Panc1 (cell line): ENCODE measurements at regions not wholly inside any gene's neighbourhood (a gene's known extent, or its start where the extent isn't known, plus 50 kb on each side); places are given as distances from the start of the nearest gene placed in this dataset.
"Not testable (repeated sequence)": the region's sequence is repeated elsewhere in the genome, so short reads cannot be mapped to it uniquely, and the experiment has no call there.

ENCODE experiments used
- ATAC-seq: fragments of 200-7000 bp; cut with Tn5 transposase; 2 replicates; pipeline ENCODE4 v1.9.1; 2020; ENCODE audit warnings: mild to moderate bottlenecking, moderate library complexity
- BruUV-seq: library from RNA; stranded (reverse); fragments of 400-500 nt; replicated peaks from 2 replicates; lab custom pipeline; 2021; lab: Mats Ljungman, UMichigan
- CTCF ChIA-PET: fragments of 300-600 bp; sonication (Branson Sonifier 250); formaldehyde crosslinking; loops from one replicate; lab custom pipeline; 2022; ENCODE audit warnings: antibody characterized with exemption; lab: Charles Lee
- POLR2A ChIA-PET: fragments of 300-600 bp; sonication (Branson Sonifier 250); formaldehyde crosslinking; loops from one replicate; lab custom pipeline; 2022; ENCODE audit warnings: antibody characterized with exemption; lab: Charles Lee
- DNase-seq: peaks from one replicate; pipeline ENCODE4 v3.0.0-alpha.2; 2010; ENCODE audit warnings: low read depth, low spot score
- H3K27ac ChIP-seq: 2 replicates; pipeline ENCODE4 v1.5.1; 2011; ENCODE audit warnings: mild to moderate bottlenecking, low read length, inconsistent platforms
- H3K27me3 ChIP-seq: fragments of 200-500 bp; sonication (Bioruptor generic); 2 replicates; pipeline ENCODE4 v1.6.0; 2014; ENCODE audit warnings: low read length, inconsistent platforms; ENCODE audit not compliant: control insufficient read depth, insufficient read depth
- H3K36me3 ChIP-seq: fragments of 200-500 bp; sonication (Bioruptor generic); 2 replicates; pipeline ENCODE4 v1.5.1; 2014; ENCODE audit warnings: inconsistent platforms, mild to moderate bottlenecking, low read length, moderate library complexity; ENCODE audit not compliant: control insufficient read depth, insufficient read depth
- H3K4me1 ChIP-seq: 2 replicates; pipeline ENCODE4 v1.5.1; 2011; ENCODE audit warnings: inconsistent platforms, mild to moderate bottlenecking, low read length, moderate library complexity; ENCODE audit not compliant: control insufficient read depth, insufficient read depth
- H3K4me3 ChIP-seq, 2 experiments: 2 replicates each; pipeline ENCODE4 v1.5.1; 2011 to 2012; ENCODE audit warnings: low read depth in 2 of 2, low read length in 2 of 2, mild to moderate bottlenecking in 2 of 2, inconsistent platforms in 1 of 2, moderate library complexity in 1 of 2
- H3K9me3 ChIP-seq: fragments of 200-500 bp; sonication (Bioruptor generic); 2 replicates; pipeline ENCODE4 v1.5.1; 2014; ENCODE audit warnings: low read depth, mild to moderate bottlenecking, inconsistent platforms, low read length, moderate library complexity; ENCODE audit not compliant: control insufficient read depth, insufficient read depth
- CTCF ChIP-seq: fragments of 450-650 bp; IDR thresholded peaks from 2 replicates; pipeline ENCODE4 v1.5.1; 2017; ENCODE audit warnings: mild to moderate bottlenecking
- POLR2AphosphoS5 ChIP-seq: IDR thresholded peaks from 2 replicates; pipeline ENCODE4 v1.6.1; 2012; ENCODE audit warnings: mild to moderate bottlenecking, low read depth, low read length, moderate library complexity
- REST ChIP-seq, 2 experiments: IDR thresholded peaks; 2 replicates each; pipeline ENCODE4 v1.6.1; 2011 to 2012; ENCODE audit warnings: low read depth in 2 of 2, control low read depth in 1 of 2, low read length in 1 of 2, mild to moderate bottlenecking in 1 of 2, moderate library complexity in 1 of 2; ENCODE audit not compliant: insufficient read depth in 1 of 2
- SIN3A ChIP-seq: IDR thresholded peaks from 2 replicates; pipeline ENCODE4 v1.6.1; 2012; ENCODE audit warnings: low read depth, mild to moderate bottlenecking, low read length, moderate library complexity, borderline replicate concordance; ENCODE audit not compliant: insufficient read depth
- TCF7L2 ChIP-seq: IDR thresholded peaks from 2 replicates; pipeline ENCODE4 v1.6.1; 2011; ENCODE audit warnings: mild to moderate bottlenecking, low read depth, low read length, inconsistent platforms
- in situ Hi-C: cut with HindIII; loops from 2 replicates; pipeline ENCODE4 v1.10.0; 2016; ENCODE audit warnings: low sequenced_read_pairs, low pct_unique_long_range_greater_than_20kb
- intact Hi-C: fragments of 100-400 bp; cut with micrococcal nuclease; formaldehyde crosslinking; loops from one replicate; pipeline ENCODE4 v1.10.0; 2022; ENCODE audit not compliant: unreplicated experiment

GRCh38 chr13:80873589-80873988 is 532.7 kb upstream of the SPRY2 start:
- ChIA-PET POLR2A (no interaction called here), CTCF (no interaction called here)
- Histone ChIP-seq H3K4me1 (no peaks in the 10 kb centered on the region), H3K27me3 (no peaks in the 10 kb centered on the region), H3K36me3 (no peaks in the 10 kb centered on the region), H3K9me3 (no peaks in the 10 kb centered on the region), H3K27ac (no peak overlapping the region), H3K4me3 (no peak overlapping the region)
- in situ Hi-C loops = no loop called here
- BruUV-seq = no TSS peak
- intact Hi-C loops = no loop called here
- no peak for DNase-seq
- TF ChIP-seq REST (IDR thresholded peaks at IDR 0.05; ENCODE audit: insufficient read depth in 1 of 2, low read depth in 2 of 2, low read length in 1 of 2) (no peak), TCF7L2 (no peak), CTCF (no peak), SIN3A (no peak), POLR2AphosphoS5 (no peak)
- no peak for ATAC-seq

- DNase-seq, H3K27me3 ChIP-seq, H3K4me1 ChIP-seq, H3K4me3 ChIP-seq, CTCF ChIA-PET, BruUV-seq, H3K9me3 ChIP-seq, POLR2A ChIA-PET, H3K27ac ChIP-seq, ATAC-seq, in situ Hi-C loops, intact Hi-C loops, H3K36me3 ChIP-seq: not testable (repeated sequence)
These were observed 531.0 kb upstream of the SPRY2 start for GRCh38 chr13:80871971-80872370.

- ChIA-PET POLR2A (no interaction called here), CTCF (no interaction called here)
- Histone ChIP-seq H3K4me1 (no peaks in the 10 kb centered on the region), H3K4me3 (no peak overlapping the region), H3K27ac (no peak overlapping the region), H3K36me3 (no peaks in the 10 kb centered on the region), H3K9me3 (no peaks in the 10 kb centered on the region), H3K27me3 (no peaks in the 10 kb centered on the region)
- in situ Hi-C loops (no loop called here), intact Hi-C loops (no loop called here)
- no TSS peak for BruUV-seq
- TF ChIP-seq TCF7L2 (no peak), REST (IDR thresholded peaks at IDR 0.05; ENCODE audit: insufficient read depth in 1 of 2, low read depth in 2 of 2, low read length in 1 of 2) (no peak), CTCF (no peak), SIN3A (no peak), POLR2AphosphoS5 (no peak)
- DNase-seq (no peak), ATAC-seq (no peak)
These were observed 530.6 kb upstream of the SPRY2 start for GRCh38 chr13:80871481-80871880.
